WTC11 (cell line): ENCODE measurements at regions not wholly inside any gene's neighbourhood (a gene's known extent, or its start where the extent isn't known, plus 50 kb on each side); places are given as distances from the start of the nearest gene placed in this dataset.

Experiments
- ATAC-seq: fragments of 200-7000 bp; cut with Tn5 transposase; 2 replicates; pipeline ENCODE4 v1.10.0; 2021; ENCODE audit warnings: mild to moderate bottlenecking, moderate library complexity
- CTCF ChIA-PET: fragments of 300-600 bp; sonication (Branson Sonifier 250); formaldehyde crosslinking; loops from one replicate; lab custom pipeline; 2021; ENCODE audit warnings: antibody characterized with exemption; lab: Charles Lee
- POLR2A ChIA-PET: fragments of 350-600 bp; sonication (Branson Sonifier 250); formaldehyde crosslinking; loops from one replicate; lab custom pipeline; 2021; ENCODE audit warnings: antibody characterized with exemption; lab: Charles Lee
- DNase-seq: peaks from one replicate; pipeline ENCODE4 v3.0.0; 2021; ENCODE audit warnings: low spot score
- H3K27ac Mint-ChIP-seq: 2 replicates; pipeline ENCODE4 v1.8.0; 2021; ENCODE audit warnings: mixed read lengths
- H3K27me3 Mint-ChIP-seq: 2 replicates; pipeline ENCODE4 v1.8.0; 2021; ENCODE audit warnings: low read depth, mild to moderate bottlenecking, moderate library complexity, mixed read lengths
- H3K36me3 Mint-ChIP-seq: 2 replicates; pipeline ENCODE4 v1.8.0; 2021; ENCODE audit warnings: mixed read lengths
- H3K4me1 Mint-ChIP-seq: 2 replicates; pipeline ENCODE4 v1.8.0; 2022; ENCODE audit warnings: mixed read lengths
- H3K4me3 Mint-ChIP-seq: 2 replicates; pipeline ENCODE4 v1.8.0; 2021; ENCODE audit warnings: mild to moderate bottlenecking, moderate library complexity, mixed read lengths
- H3K9me3 Mint-ChIP-seq: 2 replicates; pipeline ENCODE4 v1.8.0; 2021; ENCODE audit warnings: mixed read lengths
- ATF6 ChIP-seq: sonication (generic); formaldehyde crosslinking; IDR thresholded peaks from 2 replicates; pipeline ENCODE4 v1.8.1; 2023; ENCODE audit warnings: mild to moderate bottlenecking, missing genetic modification reagents
- CREM ChIP-seq: sonication (generic); formaldehyde crosslinking; IDR thresholded peaks from 2 replicates; pipeline ENCODE4 v1.8.1; 2022; ENCODE audit warnings: mild to moderate bottlenecking, missing genetic modification reagents, moderate library complexity
- E2F4 ChIP-seq: sonication (generic); formaldehyde crosslinking; IDR thresholded peaks from 2 replicates; pipeline ENCODE4 v1.8.1; 2022; ENCODE audit warnings: low read depth, mild to moderate bottlenecking, moderate library complexity, missing genetic modification reagents, borderline replicate concordance
- EMX1 ChIP-seq: fragments of 250-450 bp; sonication (Bioruptor Pico); IDR thresholded peaks from 2 replicates; pipeline ENCODE4 v1.8.0; 2021; ENCODE audit warnings: mild to moderate bottlenecking
- ESRRA ChIP-seq: sonication (generic); formaldehyde crosslinking; IDR thresholded peaks from 2 replicates; pipeline ENCODE4 v1.8.1; 2022; ENCODE audit warnings: mild to moderate bottlenecking, missing genetic modification reagents, borderline replicate concordance
- ETV6 ChIP-seq: sonication (generic); formaldehyde crosslinking; IDR thresholded peaks from 2 replicates; pipeline ENCODE4 v1.8.1; 2022; ENCODE audit warnings: mild to moderate bottlenecking, missing genetic modification reagents
- FOXP4 ChIP-seq: sonication (generic); formaldehyde crosslinking; IDR thresholded peaks from 2 replicates; pipeline ENCODE4 v1.8.0; 2022; ENCODE audit warnings: mild to moderate bottlenecking, missing genetic modification reagents
- GABPB1 ChIP-seq: sonication (generic); formaldehyde crosslinking; IDR thresholded peaks from 2 replicates; pipeline ENCODE4 v1.8.1; 2023; ENCODE audit warnings: mild to moderate bottlenecking, missing genetic modification reagents
- MAX ChIP-seq: sonication (generic); formaldehyde crosslinking; IDR thresholded peaks from 2 replicates; pipeline ENCODE4 v1.8.0; 2022; ENCODE audit warnings: mild to moderate bottlenecking, missing genetic modification reagents
- NFE2L1 ChIP-seq: sonication (generic); formaldehyde crosslinking; IDR thresholded peaks from 2 replicates; pipeline ENCODE4 v1.8.1; 2023; ENCODE audit warnings: missing genetic modification reagents
- SP1 ChIP-seq: sonication (generic); formaldehyde crosslinking; conservative IDR thresholded peaks from 2 replicates; pipeline ENCODE4 v1.8.1; 2022; ENCODE audit warnings: missing genetic modification reagents
- TCF7 ChIP-seq: sonication (generic); formaldehyde crosslinking; IDR thresholded peaks from 2 replicates; pipeline ENCODE4 v1.8.0; 2022; ENCODE audit warnings: mild to moderate bottlenecking, low read depth, missing genetic modification reagents, moderate library complexity
- TP53 ChIP-seq: sonication (generic); formaldehyde crosslinking; IDR thresholded peaks from 2 replicates; pipeline ENCODE4 v1.8.1; 2023; ENCODE audit warnings: mild to moderate bottlenecking, missing genetic modification reagents
- ZNF121 ChIP-seq: sonication (generic); formaldehyde crosslinking; IDR thresholded peaks from 2 replicates; pipeline ENCODE4 v1.8.0; 2023; ENCODE audit warnings: missing genetic modification reagents
- ZNF232 ChIP-seq: sonication (generic); formaldehyde crosslinking; IDR thresholded peaks from 2 replicates; pipeline ENCODE4 v1.8.0; 2022; ENCODE audit warnings: mild to moderate bottlenecking, missing genetic modification reagents
- ZNF396 ChIP-seq: fragments of 250-450 bp; sonication (Bioruptor Pico); IDR thresholded peaks from 2 replicates; pipeline ENCODE4 v1.8.0; 2021; ENCODE audit warnings: mild to moderate bottlenecking, moderate library complexity, borderline replicate concordance
- ZNF671 ChIP-seq: fragments of 250-450 bp; sonication (Bioruptor Pico); IDR thresholded peaks from 2 replicates; pipeline ENCODE4 v1.8.0; 2021; ENCODE audit warnings: mild to moderate bottlenecking
- TF ChIP-seq, protein P1 (sequence below): sonication (generic); formaldehyde crosslinking; IDR thresholded peaks from 2 replicates; pipeline ENCODE4 v1.8.1; 2022; ENCODE audit warnings: mild to moderate bottlenecking, moderate library complexity, missing genetic modification reagents
- TF ChIP-seq, protein P2 (sequence below): fragments of 200-600 bp; IDR thresholded peaks from 2 replicates; pipeline ENCODE4 v1.8.0; 2022; ENCODE audit warnings: antibody characterized with exemption
- TF ChIP-seq, protein P3 (sequence below): sonication (generic); formaldehyde crosslinking; IDR thresholded peaks from 2 replicates; pipeline ENCODE4 v1.8.1; 2022; ENCODE audit warnings: missing genetic modification reagents, borderline replicate concordance
- TF ChIP-seq, protein P4 (sequence below): fragments of 250-450 bp; sonication (Bioruptor Pico); IDR thresholded peaks from 2 replicates; pipeline ENCODE4 v1.9.0; 2021; ENCODE audit warnings: moderate library complexity, mild to moderate bottlenecking, inconsistent platforms, borderline replicate concordance

- Mint-ChIP-seq H3K9me3 (peaks cover 47% of the 10 kb centered on the region), H3K4me3 (no peak overlapping the region), H3K27me3 (peaks cover 6% of the 10 kb centered on the region), H3K27ac (no peak overlapping the region), H3K4me1 (no peaks in the 10 kb centered on the region), H3K36me3 (0 out of 2 replicates have a peak, but pooled peaks cover 2% of the 10 kb centered on the region)
- ATAC-seq, result no peak
- TF ChIP-seq TP53 (CRISPR knock-in tag) (no peak), MAX (CRISPR knock-in tag) (no peak), ZNF121 (CRISPR knock-in tag) (no peak), ETV6 (no peak), ZNF396 (CRISPR knock-in tag) (no peak), ATF6 (CRISPR knock-in tag) (no peak), NFE2L1 (CRISPR knock-in tag) (no peak), FOXP4 (CRISPR knock-in tag) (no peak), CREM (CRISPR knock-in tag) (no peak), ZNF232 (no peak), ZNF671 (CRISPR knock-in tag) (no peak)
- TF ChIP-seq, protein P1, sequence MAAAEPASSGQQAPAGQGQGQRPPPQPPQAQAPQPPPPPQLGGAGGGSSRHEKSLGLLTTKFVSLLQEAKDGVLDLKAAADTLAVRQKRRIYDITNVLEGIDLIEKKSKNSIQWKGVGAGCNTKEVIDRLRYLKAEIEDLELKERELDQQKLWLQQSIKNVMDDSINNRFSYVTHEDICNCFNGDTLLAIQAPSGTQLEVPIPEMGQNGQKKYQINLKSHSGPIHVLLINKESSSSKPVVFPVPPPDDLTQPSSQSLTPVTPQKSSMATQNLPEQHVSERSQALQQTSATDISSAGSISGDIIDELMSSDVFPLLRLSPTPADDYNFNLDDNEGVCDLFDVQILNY, result no peak
- TF ChIP-seq, protein P2, sequence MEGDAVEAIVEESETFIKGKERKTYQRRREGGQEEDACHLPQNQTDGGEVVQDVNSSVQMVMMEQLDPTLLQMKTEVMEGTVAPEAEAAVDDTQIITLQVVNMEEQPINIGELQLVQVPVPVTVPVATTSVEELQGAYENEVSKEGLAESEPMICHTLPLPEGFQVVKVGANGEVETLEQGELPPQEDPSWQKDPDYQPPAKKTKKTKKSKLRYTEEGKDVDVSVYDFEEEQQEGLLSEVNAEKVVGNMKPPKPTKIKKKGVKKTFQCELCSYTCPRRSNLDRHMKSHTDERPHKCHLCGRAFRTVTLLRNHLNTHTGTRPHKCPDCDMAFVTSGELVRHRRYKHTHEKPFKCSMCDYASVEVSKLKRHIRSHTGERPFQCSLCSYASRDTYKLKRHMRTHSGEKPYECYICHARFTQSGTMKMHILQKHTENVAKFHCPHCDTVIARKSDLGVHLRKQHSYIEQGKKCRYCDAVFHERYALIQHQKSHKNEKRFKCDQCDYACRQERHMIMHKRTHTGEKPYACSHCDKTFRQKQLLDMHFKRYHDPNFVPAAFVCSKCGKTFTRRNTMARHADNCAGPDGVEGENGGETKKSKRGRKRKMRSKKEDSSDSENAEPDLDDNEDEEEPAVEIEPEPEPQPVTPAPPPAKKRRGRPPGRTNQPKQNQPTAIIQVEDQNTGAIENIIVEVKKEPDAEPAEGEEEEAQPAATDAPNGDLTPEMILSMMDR, result no peak
- TF ChIP-seq, protein P3, sequence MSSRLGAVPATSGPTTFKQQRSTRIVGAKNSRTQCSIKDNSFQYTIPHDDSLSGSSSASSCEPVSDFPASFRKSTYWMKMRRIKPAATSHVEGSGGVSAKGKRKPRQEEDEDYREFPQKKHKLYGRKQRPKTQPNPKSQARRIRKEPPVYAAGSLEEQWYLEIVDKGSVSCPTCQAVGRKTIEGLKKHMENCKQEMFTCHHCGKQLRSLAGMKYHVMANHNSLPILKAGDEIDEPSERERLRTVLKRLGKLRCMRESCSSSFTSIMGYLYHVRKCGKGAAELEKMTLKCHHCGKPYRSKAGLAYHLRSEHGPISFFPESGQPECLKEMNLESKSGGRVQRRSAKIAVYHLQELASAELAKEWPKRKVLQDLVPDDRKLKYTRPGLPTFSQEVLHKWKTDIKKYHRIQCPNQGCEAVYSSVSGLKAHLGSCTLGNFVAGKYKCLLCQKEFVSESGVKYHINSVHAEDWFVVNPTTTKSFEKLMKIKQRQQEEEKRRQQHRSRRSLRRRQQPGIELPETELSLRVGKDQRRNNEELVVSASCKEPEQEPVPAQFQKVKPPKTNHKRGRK (CRISPR knock-in tag), result no peak
- TF ChIP-seq, protein P4, sequence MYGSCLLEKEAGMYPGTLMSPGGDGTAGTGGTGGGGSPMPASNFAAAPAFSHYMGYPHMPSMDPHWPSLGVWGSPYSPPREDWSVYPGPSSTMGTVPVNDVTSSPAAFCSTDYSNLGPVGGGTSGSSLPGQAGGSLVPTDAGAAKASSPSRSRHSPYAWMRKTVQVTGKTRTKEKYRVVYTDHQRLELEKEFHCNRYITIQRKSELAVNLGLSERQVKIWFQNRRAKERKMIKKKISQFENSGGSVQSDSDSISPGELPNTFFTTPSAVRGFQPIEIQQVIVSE (CRISPR knock-in tag), result no peak
- ChIA-PET POLR2A (no interaction called here), CTCF (no interaction called here)
- no peak for DNase-seq
Measured at GRCh38 chr7:69199661-69200060, 398.6 kb upstream of the AUTS2 start.

DNA sequence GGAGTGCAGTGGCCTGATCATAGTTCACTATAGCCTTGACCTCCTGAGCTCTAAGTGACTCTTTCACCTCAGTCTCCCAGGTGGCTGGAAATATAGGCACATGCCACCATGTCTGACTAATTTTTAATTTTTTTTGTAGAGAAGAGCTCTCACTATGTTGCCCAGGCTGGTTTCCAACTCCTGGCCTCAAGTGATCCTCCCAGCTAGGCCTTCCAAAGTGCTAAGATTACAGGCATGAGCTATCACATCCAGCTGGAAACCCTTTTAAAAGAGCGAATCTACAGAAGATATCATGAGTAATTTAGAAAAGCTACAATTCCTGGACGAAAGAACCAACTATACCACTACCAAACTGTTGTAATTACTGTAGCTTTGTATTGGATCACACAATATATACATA is 394.4 kb upstream of the AUTS2 start:
- TF ChIP-seq E2F4 (CRISPR knock-in tag) (no peak), TP53 (CRISPR knock-in tag) (no peak), ZNF232 (no peak), TCF7 (CRISPR knock-in tag) (no peak), SP1 (no peak), GABPB1 (CRISPR knock-in tag) (no peak), ATF6 (CRISPR knock-in tag) (no peak), ESRRA (CRISPR knock-in tag) (no peak), EMX1 (CRISPR knock-in tag) (no peak), ZNF671 (CRISPR knock-in tag) (no peak)
- no peak for ATAC-seq
- H3K4me3 Mint-ChIP-seq, result no peak overlapping the region
- POLR2A ChIA-PET, result no interaction called here
- peaks cover 28% of the 10 kb centered on the region for H3K27me3 Mint-ChIP-seq
- peaks cover 6% of the 10 kb centered on the region; the same call in 1 of the 2 replicates for H3K4me1 Mint-ChIP-seq
- peaks cover 21% of the 10 kb centered on the region for H3K9me3 Mint-ChIP-seq
- CTCF ChIA-PET, result no interaction called here
- no peaks in the 10 kb centered on the region for H3K36me3 Mint-ChIP-seq
- DNase-seq, result no peak
- no peak overlapping the region for H3K27ac Mint-ChIP-seq
